ENCODE measurements at regions not wholly inside any gene's neighbourhood (a gene's known extent, or its start where the extent isn't known, plus 50 kb on each side); places are given as distances from the start of the nearest gene placed in this dataset.

- H4K20me1 ChIP-seq (replicated peaks; ENCODE audit: control insufficient read depth, insufficient read depth, low read length), result no peaks in the 10 kb centered on the region
- H3K9ac ChIP-seq (ENCODE audit: insufficient read depth in 1 of 2, low read depth in 2 of 2, low read length in 2 of 2), result no peak overlapping the region
- ChIA-PET CTCF (ENCODE audit: low intra/inter-chr PET ratio) (no interaction called here), POLR2A (no interaction called here)
- no peaks in the 10 kb centered on the region for H3K9me3 ChIP-seq (replicated peaks; ENCODE audit: control insufficient read depth, insufficient read depth, low read depth, low read length)
- DNase-seq (ENCODE audit: extremely low read depth in 1 of 4, low spot score in 3 of 4) (no peak), FAIRE-seq (no peak), ATAC-seq (peak; percentile 72)
- in situ Hi-C loops (cut with MboI) (no loop called here), intact Hi-C loops (cut with micrococcal nuclease) (no loop called here)
- H3K79me2 ChIP-seq (ENCODE audit: control insufficient read depth, insufficient read depth, low read length), result no peaks in the 10 kb centered on the region
- no peaks in the 10 kb centered on the region for H3K27me3 ChIP-seq (ENCODE audit: control insufficient read depth in 2 of 2, insufficient read depth in 2 of 2, low read length in 2 of 2)
- H3K36me3 ChIP-seq (ENCODE audit: control insufficient read depth, insufficient read depth, low read length), result no peaks in the 10 kb centered on the region
- no peak overlapping the region for H3K27ac ChIP-seq (ENCODE audit: extremely low read depth, low read depth, low read length)
- H3K4me2 ChIP-seq (ENCODE audit: insufficient read depth, low read length), result no peak overlapping the region
- no peak overlapping the region for H2AFZ ChIP-seq (ENCODE audit: low read depth, low read length)
- BruUV-seq (replicated peaks), result no TSS peak
- H3K4me1 ChIP-seq (replicated peaks in 1 of 2; ENCODE audit: control insufficient read depth in 2 of 2, insufficient read depth in 2 of 2, low read length in 2 of 2), result no peaks in the 10 kb centered on the region
- WGBS (ENCODE audit: insufficient coverage, low coverage, missing lambda C conversion rate), result 4% methylated on average over 4 of the region's 4 CpGs
- TF ChIP-seq ZNF696 (CRISPR knock-in tag; conservative IDR thresholded peaks at IDR 0.05), result no peak
- TF ChIP-seq ZNF143 (CRISPR knock-in tag; IDR thresholded peaks at IDR 0.05), result no peak
- no peak for TF ChIP-seq E2F6 (IDR thresholded peaks at IDR 0.05; ENCODE audit: borderline replicate concordance in 1 of 2, extremely low read depth in 1 of 2, insufficient read depth in 1 of 2, insufficient read length in 1 of 2, low read depth in 1 of 2, low read length in 1 of 2, poor library complexity in 1 of 2, severe bottlenecking in 1 of 2)
- no peak for TF ChIP-seq BCOR (IDR thresholded peaks at IDR 0.05)
- TF ChIP-seq ADNP (tag; IDR thresholded peaks at IDR 0.05), result no peak
- H3K4me3 ChIP-seq, result no peak overlapping the region
- no peaks in the 10 kb centered on the region for H3K9me1 ChIP-seq (ENCODE audit: control insufficient read depth, insufficient read depth, low read length)
These were observed 215.6 kb upstream of the B3GALT2 start for GRCh38 chr1:193402037-193402436.

GRCh38 chr1:193394336-193394735 is 207.9 kb upstream of the B3GALT2 start:
- Histone ChIP-seq H3K36me3 (ENCODE audit: control insufficient read depth, insufficient read depth, low read length) (no peaks in the 10 kb centered on the region), H2AFZ (ENCODE audit: low read depth, low read length) (no peak overlapping the region), H3K4me2 (ENCODE audit: insufficient read depth, low read length) (no peak overlapping the region), H4K20me1 (replicated peaks; ENCODE audit: control insufficient read depth, insufficient read depth, low read length) (no peaks in the 10 kb centered on the region), H3K9me1 (ENCODE audit: control insufficient read depth, insufficient read depth, low read length) (no peaks in the 10 kb centered on the region), H3K27me3 (ENCODE audit: control insufficient read depth in 2 of 2, insufficient read depth in 2 of 2, low read length in 2 of 2) (no peaks in the 10 kb centered on the region), H3K27ac (ENCODE audit: extremely low read depth, low read depth, low read length) (no peak overlapping the region), H3K9me3 (replicated peaks; ENCODE audit: control insufficient read depth, insufficient read depth, low read depth, low read length) (no peaks in the 10 kb centered on the region), H3K79me2 (ENCODE audit: control insufficient read depth, insufficient read depth, low read length) (no peaks in the 10 kb centered on the region), H3K4me3 (no peak overlapping the region), H3K9ac (ENCODE audit: insufficient read depth in 1 of 2, low read depth in 2 of 2, low read length in 2 of 2) (no peak overlapping the region), H3K4me1 (replicated peaks in 1 of 2; ENCODE audit: control insufficient read depth in 2 of 2, insufficient read depth in 2 of 2, low read length in 2 of 2) (no peaks in the 10 kb centered on the region; a peak in 1 of 5 replicates)
- ATAC-seq (no peak), DNase-seq (ENCODE audit: extremely low read depth in 1 of 4, low spot score in 3 of 4) (no peak), FAIRE-seq (no peak)
- ChIA-PET POLR2A (interaction anchor here (0.7 kb wide), 1 partner anchor 585 kb away, joined by 3 read pairs; the partner anchor contains the start of gene RGS2), CTCF (ENCODE audit: low intra/inter-chr PET ratio) (no interaction called here)
- in situ Hi-C loops (cut with MboI), result no loop called here
- WGBS (ENCODE audit: insufficient coverage, low coverage, missing lambda C conversion rate), result 0% methylated on average over 1 of the region's 1 CpG
- intact Hi-C loops (cut with micrococcal nuclease), result loop anchor here (10.0 kb wide), 1 partner anchor 210 kb away; the partner anchor contains the start of gene B3GALT2
- no TSS peak for BruUV-seq (replicated peaks)
- TF ChIP-seq ZSCAN32 (CRISPR knock-in tag; IDR thresholded peaks at IDR 0.05) (no peak), IFI16 (CRISPR knock-in tag; IDR thresholded peaks at IDR 0.05) (no peak), NR2C2 (CRISPR knock-in tag; IDR thresholded peaks at IDR 0.05) (no peak), NR2C2 (tag; IDR thresholded peaks at IDR 0.05) (no peak), ZNF778 (CRISPR knock-in tag; IDR thresholded peaks at IDR 0.05) (no peak), ARID4B (CRISPR knock-in tag; IDR thresholded peaks at IDR 0.05) (no peak)

Measured in K562 (cell line).